Neural cell (in vitro differentiated cells): ENCODE measurements at regions not wholly inside any gene's neighbourhood (a gene's known extent, or its start where the extent isn't known, plus 50 kb on each side); places are given as distances from the start of the nearest gene placed in this dataset.

Source experiments
- H2AFZ ChIP-seq: fragments of 200-600, 300-800 bp; sonication (generic), shearing (Covaris generic); 2 replicates; pipeline ENCODE4 v1.6.0; 2014; ENCODE audit warnings: low read depth, mild to moderate bottlenecking, antibody characterized with exemption, low read length, moderate library complexity
- H3F3A ChIP-seq: fragments of 200-600 bp; shearing (Covaris generic); 2 replicates; pipeline ENCODE4 v1.6.1; 2016; ENCODE audit warnings: mild to moderate bottlenecking, moderate library complexity, mixed read lengths, antibody characterized with exemption, low read length; ENCODE audit not compliant: insufficient read depth, poor library complexity, severe bottlenecking
- H3K27ac ChIP-seq: fragments of 200-600, 300-800 bp; sonication (generic), shearing (Covaris generic); 2 replicates; pipeline ENCODE4 v1.5.1; 2014; ENCODE audit warnings: mild to moderate bottlenecking, low read length, moderate library complexity
- H3K27me3 ChIP-seq: fragments of 300-800, 200-600 bp; sonication (generic), shearing (Covaris generic); 2 replicates; pipeline ENCODE4 v1.6.0; 2014; ENCODE audit warnings: mild to moderate bottlenecking, low read depth, low read length, moderate library complexity; ENCODE audit not compliant: insufficient read depth
- H3K36me3 ChIP-seq: fragments of 300-800, 200-600 bp; sonication (generic), shearing (Covaris generic); 2 replicates; pipeline ENCODE4 v1.5.1; 2014; ENCODE audit warnings: mild to moderate bottlenecking, antibody characterized with exemption, low read length, moderate library complexity; ENCODE audit not compliant: insufficient read depth
- H3K4me2 ChIP-seq: fragments of 300-800, 200-600 bp; sonication (generic), shearing (Covaris generic); 2 replicates; pipeline ENCODE4 v1.6.0; 2014; ENCODE audit warnings: mild to moderate bottlenecking, low read length
- H3K4me3 ChIP-seq: fragments of 300-800, 200-600 bp; sonication (generic), shearing (Covaris generic); 2 replicates; pipeline ENCODE4 v1.5.1; 2014; ENCODE audit warnings: mild to moderate bottlenecking, low read length, moderate library complexity
- H3K79me2 ChIP-seq: fragments of 200-600 bp; shearing (Covaris generic); replicated peaks from 2 replicates; pipeline ENCODE4 v1.6.0; 2014; ENCODE audit warnings: mild to moderate bottlenecking, low read length, moderate library complexity; ENCODE audit not compliant: insufficient read depth
- H3K9ac ChIP-seq: fragments of 300-800, 200-600 bp; sonication (generic), shearing (Covaris generic); 2 replicates; pipeline ENCODE4 v1.6.1; 2016; ENCODE audit warnings: mild to moderate bottlenecking, low read length, mixed read lengths
- H3K9me2 ChIP-seq: fragments of 200-600 bp; shearing (Covaris generic); 2 replicates; pipeline ENCODE4 v1.6.1; 2016; ENCODE audit warnings: mild to moderate bottlenecking, low read length, mixed read lengths; ENCODE audit not compliant: insufficient read depth
- H3K9me3 ChIP-seq: fragments of 200-600, 300-800 bp; sonication (generic), shearing (Covaris generic); 2 replicates; pipeline ENCODE4 v1.6.1; 2016; ENCODE audit warnings: mild to moderate bottlenecking, mixed run types, low read length, moderate library complexity, mixed read lengths
- H4K20me1 ChIP-seq: fragments of 200-600 bp; shearing (Covaris generic); 2 replicates; pipeline ENCODE4 v1.6.1; 2016; ENCODE audit warnings: mild to moderate bottlenecking, mixed run types; ENCODE audit not compliant: insufficient read depth
- CTCF ChIP-seq: fragments of 450-650 bp; IDR thresholded peaks from 2 replicates; pipeline ENCODE4 v1.5.1; 2014; ENCODE audit warnings: antibody characterized with exemption, mild to moderate bottlenecking, moderate library complexity; ENCODE audit not compliant: poor library complexity, severe bottlenecking
- EP300 ChIP-seq: fragments of 450-650 bp; conservative IDR thresholded peaks from 2 replicates; pipeline ENCODE4 v1.6.1; 2014; ENCODE audit warnings: antibody characterized with exemption, mild to moderate bottlenecking, moderate library complexity; ENCODE audit not compliant: poor library complexity, severe bottlenecking
- EZH2 ChIP-seq: fragments of 200-600, 300-800 bp; shearing (Covaris generic), sonication (generic); IDR thresholded peaks from 2 replicates; pipeline ENCODE4 v1.6.1; 2014; ENCODE audit warnings: antibody characterized with exemption, low read length, borderline replicate concordance, mild to moderate bottlenecking; ENCODE audit not compliant: insufficient read depth, poor library complexity, severe bottlenecking
- MXI1 ChIP-seq: fragments of 450-650 bp; conservative IDR thresholded peaks from 2 replicates; pipeline ENCODE4 v1.6.1; 2014; ENCODE audit warnings: antibody characterized with exemption, mild to moderate bottlenecking; ENCODE audit not compliant: poor library complexity, severe bottlenecking
- POLR2AphosphoS5 ChIP-seq: IDR thresholded peaks from 2 replicates; pipeline ENCODE4 v1.6.1; 2012
- RAD21 ChIP-seq: fragments of 450-650 bp; conservative IDR thresholded peaks from 2 replicates; pipeline ENCODE4 v1.6.1; 2014; ENCODE audit warnings: antibody characterized with exemption, mild to moderate bottlenecking, moderate library complexity
- REST ChIP-seq: IDR thresholded peaks from 2 replicates; pipeline ENCODE4 v1.6.1; 2012; ENCODE audit warnings: borderline replicate concordance
- SMC3 ChIP-seq: fragments of 450-650 bp; conservative IDR thresholded peaks from 2 replicates; pipeline ENCODE4 v1.6.1; 2014; ENCODE audit warnings: antibody characterized with exemption, mild to moderate bottlenecking, moderate library complexity; ENCODE audit not compliant: poor library complexity
- TAF1 ChIP-seq: IDR thresholded peaks from 2 replicates; pipeline ENCODE4 v1.6.1; 2012; ENCODE audit warnings: low read depth

GRCh38 chr20:39888310-39888709 is 800.7 kb downstream of the MAFB start:
- Histone ChIP-seq H3K9ac (no peak overlapping the region), H3K9me3 (no peaks in the 10 kb centered on the region), H3K9me2 (no peaks in the 10 kb centered on the region), H3F3A (no peaks in the 10 kb centered on the region), H3K36me3 (no peaks in the 10 kb centered on the region), H3K4me2 (no peak overlapping the region), H3K27ac (no peak overlapping the region), H4K20me1 (no peaks in the 10 kb centered on the region), H3K79me2 (no peaks in the 10 kb centered on the region), H3K27me3 (no peaks in the 10 kb centered on the region), H3K4me3 (no peak overlapping the region), H2AFZ (no peak overlapping the region)
- TF ChIP-seq CTCF: no peak
- no peak for TF ChIP-seq EZH2
- no peak for TF ChIP-seq SMC3
- TF ChIP-seq TAF1: no peak
- TF ChIP-seq REST: no peak

- Histone ChIP-seq H3K4me2 (no peak overlapping the region), H3K36me3 (no peaks in the 10 kb centered on the region), H3K9ac (no peak overlapping the region), H3K9me3 (no peaks in the 10 kb centered on the region), H3K27me3 (no peaks in the 10 kb centered on the region), H3K9me2 (no peaks in the 10 kb centered on the region), H2AFZ (no peak overlapping the region), H3K27ac (no peak overlapping the region), H3K79me2 (no peaks in the 10 kb centered on the region), H3F3A (no peaks in the 10 kb centered on the region), H4K20me1 (no peaks in the 10 kb centered on the region), H3K4me3 (no peak overlapping the region)
- TF ChIP-seq EZH2: no peak
- TF ChIP-seq MXI1: no peak
- TF ChIP-seq TAF1: no peak
- TF ChIP-seq REST: no peak
- TF ChIP-seq EP300: no peak
- TF ChIP-seq RAD21: no peak
- no peak for TF ChIP-seq POLR2AphosphoS5
- no peak for TF ChIP-seq CTCF
Observed at GRCh38 chr20:39886650-39887190, 802.3 kb downstream of the MAFB start.
